IMR-90 (cell line): ENCODE measurements at regions not wholly inside any gene's neighbourhood (a gene's known extent, or its start where the extent isn't known, plus 50 kb on each side); places are given as distances from the start of the nearest gene placed in this dataset.

Source experiments
- ATAC-seq: fragments of 200-7000 bp; cut with Tn5 transposase; 2 replicates; pipeline ENCODE4 v1.9.1; 2020; ENCODE audit warnings: low read depth, mild to moderate bottlenecking, moderate library complexity
- BruUV-seq: library from RNA; stranded (reverse); fragments of 400-500 nt; replicated peaks from 2 replicates; lab custom pipeline; 2021; lab: Mats Ljungman, UMichigan
- CTCF ChIA-PET: fragments of 300-600 bp; formaldehyde crosslinking; extraction: SDS; loops from one replicate; lab custom pipeline; 2021; ENCODE audit warnings: antibody characterized with exemption; lab: Yijun Ruan, JAX
- POLR2A ChIA-PET: fragments of 300-600 bp; sonication (Branson Sonifier 250); formaldehyde crosslinking; loops from one replicate; lab custom pipeline; 2022; ENCODE audit warnings: antibody characterized with exemption; ENCODE audit not compliant: unreplicated experiment; lab: Charles Lee
- DNase-seq: peaks from one replicate; pipeline ENCODE4 v3.0.0; 2013
- H2AFZ ChIP-seq: replicated peaks from 2 replicates; pipeline ENCODE3; 2013; ENCODE audit warnings: low read length, mild to moderate bottlenecking; ENCODE audit not compliant: poor library complexity
- H2AK5ac ChIP-seq: 2 replicates; pipeline ENCODE4 v1.6.1; 2013; ENCODE audit warnings: low read depth, low read length, inconsistent platforms
- H2AK9ac ChIP-seq: replicated peaks from 2 replicates; pipeline ENCODE3; 2013; ENCODE audit warnings: mild to moderate bottlenecking, low read depth, low read length, moderate library complexity; ENCODE audit not compliant: poor library complexity
- H2BK120ac ChIP-seq: 2 replicates; pipeline ENCODE4 v1.6.1; 2013; ENCODE audit warnings: low read depth, low read length, inconsistent platforms
- H2BK15ac ChIP-seq: 3 replicates; pipeline ENCODE4 v1.6.1; 2013; ENCODE audit warnings: low read depth, low read length, inconsistent platforms
- H2BK20ac ChIP-seq: 2 replicates; pipeline ENCODE4 v1.6.1; 2013; ENCODE audit warnings: low read depth, mild to moderate bottlenecking, inconsistent platforms, low read length, moderate library complexity
- H2BK5ac ChIP-seq: 2 replicates; pipeline ENCODE4 v1.6.1; 2013; ENCODE audit warnings: mild to moderate bottlenecking, low read depth, low read length, inconsistent platforms; ENCODE audit not compliant: poor library complexity, severe bottlenecking
- H3K14ac ChIP-seq: replicated peaks from 2 replicates; pipeline ENCODE4 v1.6.1; 2013; ENCODE audit warnings: low read depth, low read length, inconsistent platforms
- H3K18ac ChIP-seq: 2 replicates; pipeline ENCODE4 v1.6.1; 2013; ENCODE audit warnings: low read depth, low read length, control low read depth
- H3K23ac ChIP-seq: 2 replicates; pipeline ENCODE4 v1.6.1; 2013; ENCODE audit warnings: low read depth, low read length, inconsistent platforms
- H3K27ac ChIP-seq: 2 replicates; pipeline ENCODE4 v1.5.1; 2013; ENCODE audit warnings: mild to moderate bottlenecking, control low read depth, low read length; ENCODE audit not compliant: insufficient read depth
- H3K27me3 ChIP-seq: 2 replicates; pipeline ENCODE4 v1.6.1; 2013; ENCODE audit warnings: low read length; ENCODE audit not compliant: control insufficient read depth, insufficient read depth
- H3K36me3 ChIP-seq: 2 replicates; pipeline ENCODE4 v1.6.1; 2013; ENCODE audit warnings: low read length, mixed read lengths; ENCODE audit not compliant: control insufficient read depth, insufficient read depth
- H3K4ac ChIP-seq: 2 replicates; pipeline ENCODE4 v1.6.1; 2013; ENCODE audit warnings: low read depth, low read length, inconsistent platforms
- H3K4me1 ChIP-seq: 2 replicates; pipeline ENCODE4 v1.6.1; 2013; ENCODE audit warnings: low read length, mixed read lengths; ENCODE audit not compliant: control insufficient read depth, insufficient read depth
- H3K4me2 ChIP-seq: 2 replicates; pipeline ENCODE4 v1.6.1; 2013; ENCODE audit warnings: low read depth, mild to moderate bottlenecking, control low read depth, low read length, moderate library complexity
- H3K4me3 ChIP-seq: 2 replicates; pipeline ENCODE4 v1.5.1; 2013; ENCODE audit warnings: low read depth, mild to moderate bottlenecking, control low read depth, low read length, moderate library complexity; ENCODE audit not compliant: insufficient read depth
- H3K56ac ChIP-seq: 2 replicates; pipeline ENCODE4 v1.6.1; 2013; ENCODE audit warnings: low read length, inconsistent platforms; ENCODE audit not compliant: insufficient read depth; ENCODE audit errors: extremely low read depth
- H3K79me1 ChIP-seq, 2 experiments: 2 replicates each; pipeline ENCODE4 v1.6.1; 2013; ENCODE audit warnings: low read length in 2 of 2, inconsistent platforms in 1 of 2, low read depth in 1 of 2
- H3K9ac ChIP-seq: 2 replicates; pipeline ENCODE4 v1.6.1; 2013; ENCODE audit warnings: low read depth, low read length, control low read depth
- H3K9me1 ChIP-seq: 2 replicates; pipeline ENCODE4 v1.6.1; 2013; ENCODE audit warnings: low read length, inconsistent platforms; ENCODE audit not compliant: insufficient read depth
- H3K9me3 ChIP-seq: 2 replicates; pipeline ENCODE4 v1.6.1; 2013; ENCODE audit warnings: low read length; ENCODE audit not compliant: control insufficient read depth, insufficient read depth
- H4K20me1 ChIP-seq: 2 replicates; pipeline ENCODE4 v1.6.1; 2013; ENCODE audit warnings: low read length, inconsistent platforms; ENCODE audit not compliant: insufficient read depth
- H4K5ac ChIP-seq: 2 replicates; pipeline ENCODE4 v1.6.1; 2013; ENCODE audit warnings: mild to moderate bottlenecking, low read depth, low read length, control low read depth
- H4K8ac ChIP-seq, 2 experiments: 2 replicates each; pipeline ENCODE4 v1.6.1; 2013; ENCODE audit warnings: low read depth in 2 of 2, low read length in 2 of 2, control low read depth in 1 of 2, inconsistent platforms in 1 of 2
- H4K91ac ChIP-seq: 2 replicates; pipeline ENCODE4 v1.6.1; 2013; ENCODE audit warnings: low read depth, low read length, inconsistent platforms; ENCODE audit not compliant: insufficient read depth
- BHLHE40 ChIP-seq: fragments of 150-350 bp; IDR thresholded peaks from 2 replicates; pipeline ENCODE4 v1.6.1; 2016; ENCODE audit warnings: mild to moderate bottlenecking, low read depth, low read length
- CEBPB ChIP-seq: IDR thresholded peaks from 2 replicates; pipeline ENCODE4 v1.6.1; 2012; ENCODE audit warnings: low read depth, low read length, improper control_type of control experiment
- CHD1 ChIP-seq: IDR thresholded peaks from 2 replicates; pipeline ENCODE4 v1.6.1; 2012; ENCODE audit warnings: low read depth, low read length, improper control_type of control experiment
- FOS ChIP-seq: fragments of 150-350 bp; IDR thresholded peaks from 2 replicates; pipeline ENCODE4 v1.6.1; 2016; ENCODE audit warnings: low read depth, low read length
- MAFK ChIP-seq: IDR thresholded peaks from 2 replicates; pipeline ENCODE4 v1.6.1; 2012; ENCODE audit warnings: low read depth, low read length, improper control_type of control experiment
- MAZ ChIP-seq: IDR thresholded peaks from 2 replicates; pipeline ENCODE4 v1.6.1; 2012; ENCODE audit warnings: low read depth, mild to moderate bottlenecking, low read length, improper control_type of control experiment, moderate library complexity, borderline replicate concordance
- NFE2L2 ChIP-seq: fragments of 150-350 bp; IDR thresholded peaks from 2 replicates; pipeline ENCODE4 v1.6.1; 2016; ENCODE audit warnings: low read depth, mild to moderate bottlenecking, low read length
- POLR2A ChIP-seq: IDR thresholded peaks from 2 replicates; pipeline ENCODE4 v1.6.1; 2012; ENCODE audit warnings: mild to moderate bottlenecking, low read depth, low read length
- RAD21 ChIP-seq: IDR thresholded peaks from 2 replicates; pipeline ENCODE4 v1.6.1; 2012; ENCODE audit warnings: low read length, improper control_type of control experiment
- RCOR1 ChIP-seq: IDR thresholded peaks from 2 replicates; pipeline ENCODE4 v1.6.1; 2012; ENCODE audit warnings: mild to moderate bottlenecking, low read length, improper control_type of control experiment; ENCODE audit not compliant: insufficient replicate concordance
- RFX5 ChIP-seq: IDR thresholded peaks from 2 replicates; pipeline ENCODE4 v1.8.0; 2012; ENCODE audit warnings: low read depth, mild to moderate bottlenecking, low read length, moderate library complexity
- SMC3 ChIP-seq: fragments of 150-350 bp; IDR thresholded peaks from 2 replicates; pipeline ENCODE4 v1.6.1; 2016; ENCODE audit warnings: low read depth, mild to moderate bottlenecking, antibody characterized with exemption, low read length, moderate library complexity
- WGBS, 2 experiments: methylation state at CpG; one replicate each; pipeline versions ENCODE4 v1.1.5 to v1.1.7; 2013; ENCODE audit warnings: missing lambda C conversion rate in 2 of 2; ENCODE audit not compliant: insufficient read length in 1 of 2; ENCODE audit errors: extremely low coverage in 2 of 2; 5-methylcytosine and 5-hydroxymethylcytosine counted together
- dilution Hi-C: fragments of 300-500 bp; cut with HindIII; formaldehyde crosslinking; loops from one replicate; pipeline ENCODE4 v1.14.3; 2018; ENCODE audit warnings: low sequenced_read_pairs; ENCODE audit not compliant: unreplicated experiment
- in situ Hi-C: fragments of 300-500 bp; cut with MboI; formaldehyde crosslinking; loops from 3 replicates; pipeline ENCODE4 v1.14.3; 2019; ENCODE audit warnings: low sequenced_read_pairs, inconsistent platforms, mixed read lengths
- intact Hi-C: fragments of 100-400 bp; cut with micrococcal nuclease; formaldehyde crosslinking; loops from 2 replicates; pipeline ENCODE4 v1.10.0; 2022
- TF ChIP-seq, protein P1 (sequence below): fragments of 150-350 bp; IDR thresholded peaks from 2 replicates; pipeline ENCODE4 v1.6.1; 2017; ENCODE audit warnings: mild to moderate bottlenecking, antibody characterized with exemption, low read length, low read depth
- TF ChIP-seq, protein P2 (sequence below): conservative IDR thresholded peaks from 2 replicates; pipeline ENCODE4 v1.5.1; 2012; ENCODE audit warnings: mild to moderate bottlenecking, low read depth, low read length, improper control_type of control experiment
- TF ChIP-seq, protein P3 (sequence below): fragments of 150-350 bp; IDR thresholded peaks from 2 replicates; pipeline ENCODE4 v1.6.1; 2016; ENCODE audit warnings: low read depth, mild to moderate bottlenecking, low read length, moderate library complexity, borderline replicate concordance

DNA sequence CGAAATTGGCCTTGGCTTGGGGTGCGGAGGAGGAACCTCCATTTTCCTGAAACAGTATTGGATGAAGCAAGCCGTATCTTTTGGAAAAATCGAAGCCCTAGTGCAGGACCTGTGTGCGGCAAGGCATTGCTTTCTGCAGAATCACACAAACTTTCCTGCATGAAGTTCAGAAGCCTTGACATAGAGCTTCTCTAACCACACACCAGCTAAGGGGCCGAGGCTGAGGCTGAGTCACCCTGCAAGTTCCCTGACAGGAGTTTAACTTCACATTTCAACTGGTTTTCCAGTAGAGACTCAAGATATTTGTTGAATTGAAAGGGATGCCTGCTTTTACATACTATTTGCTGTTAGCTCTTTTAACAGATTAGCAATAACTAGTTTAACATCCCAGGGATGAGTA, 67.8 kb downstream of the TCF20 start:
- no peaks in the 10 kb centered on the region for H3K27me3 ChIP-seq
- POLR2A ChIA-PET, result interaction anchor here (0.6 kb wide), 1 partner anchor 67 kb away, joined by 3 read pairs; no protein-coding TSS in a partner anchor
- H2BK15ac ChIP-seq, result no peak overlapping the region
- H3K4me2 ChIP-seq, result no peak overlapping the region
- 97% methylated on average over 4 of the region's 6 CpGs; no CpG with 5 or more reads in 1 of the 2 experiments for WGBS, 2 experiments
- peaks cover 4% of the 10 kb centered on the region for H3K36me3 ChIP-seq
- H3K9ac ChIP-seq, result no peak overlapping the region
- H4K20me1 ChIP-seq, result peaks cover 42% of the 10 kb centered on the region
- H3K9me1 ChIP-seq, result peaks cover 10% of the 10 kb centered on the region; the same call in 1 of the 2 replicates
- H2AK9ac ChIP-seq, result no peak overlapping the region
- no peak overlapping the region for H2AFZ ChIP-seq
- intact Hi-C loops, result loop anchor here (2.0 kb wide), 1 partner anchor 22 kb away; no protein-coding TSS in a partner anchor
- no peak overlapping the region for H3K4ac ChIP-seq
- DNase-seq, result peak; percentile 67
- H2BK5ac ChIP-seq, result no peak overlapping the region
- H3K79me1 ChIP-seq, result peaks cover 41 to 68% of the 10 kb centered on the region in 2 experiments
- CTCF ChIA-PET, result no interaction called here
- no peak overlapping the region for H3K14ac ChIP-seq
- ATAC-seq, result peak; percentile 75; the same call in 1 of the 2 replicates
- TF ChIP-seq SMC3, result no peak
- TF ChIP-seq CEBPB, result no peak
- TF ChIP-seq MAFK, result no peak
- TF ChIP-seq NFE2L2, result no peak
- no peak for TF ChIP-seq CHD1
- TF ChIP-seq POLR2A, result no peak
- TF ChIP-seq RCOR1, result no peak
- TF ChIP-seq RFX5, result no peak
- TF ChIP-seq FOS, result no peak
- no peak for TF ChIP-seq MAZ
- TF ChIP-seq, protein P1, sequence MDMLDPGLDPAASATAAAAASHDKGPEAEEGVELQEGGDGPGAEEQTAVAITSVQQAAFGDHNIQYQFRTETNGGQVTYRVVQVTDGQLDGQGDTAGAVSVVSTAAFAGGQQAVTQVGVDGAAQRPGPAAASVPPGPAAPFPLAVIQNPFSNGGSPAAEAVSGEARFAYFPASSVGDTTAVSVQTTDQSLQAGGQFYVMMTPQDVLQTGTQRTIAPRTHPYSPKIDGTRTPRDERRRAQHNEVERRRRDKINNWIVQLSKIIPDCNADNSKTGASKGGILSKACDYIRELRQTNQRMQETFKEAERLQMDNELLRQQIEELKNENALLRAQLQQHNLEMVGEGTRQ, result no peak
- no peak for TF ChIP-seq RAD21
- TF ChIP-seq, protein P2, sequence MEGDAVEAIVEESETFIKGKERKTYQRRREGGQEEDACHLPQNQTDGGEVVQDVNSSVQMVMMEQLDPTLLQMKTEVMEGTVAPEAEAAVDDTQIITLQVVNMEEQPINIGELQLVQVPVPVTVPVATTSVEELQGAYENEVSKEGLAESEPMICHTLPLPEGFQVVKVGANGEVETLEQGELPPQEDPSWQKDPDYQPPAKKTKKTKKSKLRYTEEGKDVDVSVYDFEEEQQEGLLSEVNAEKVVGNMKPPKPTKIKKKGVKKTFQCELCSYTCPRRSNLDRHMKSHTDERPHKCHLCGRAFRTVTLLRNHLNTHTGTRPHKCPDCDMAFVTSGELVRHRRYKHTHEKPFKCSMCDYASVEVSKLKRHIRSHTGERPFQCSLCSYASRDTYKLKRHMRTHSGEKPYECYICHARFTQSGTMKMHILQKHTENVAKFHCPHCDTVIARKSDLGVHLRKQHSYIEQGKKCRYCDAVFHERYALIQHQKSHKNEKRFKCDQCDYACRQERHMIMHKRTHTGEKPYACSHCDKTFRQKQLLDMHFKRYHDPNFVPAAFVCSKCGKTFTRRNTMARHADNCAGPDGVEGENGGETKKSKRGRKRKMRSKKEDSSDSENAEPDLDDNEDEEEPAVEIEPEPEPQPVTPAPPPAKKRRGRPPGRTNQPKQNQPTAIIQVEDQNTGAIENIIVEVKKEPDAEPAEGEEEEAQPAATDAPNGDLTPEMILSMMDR, result no peak
- TF ChIP-seq, protein P3, sequence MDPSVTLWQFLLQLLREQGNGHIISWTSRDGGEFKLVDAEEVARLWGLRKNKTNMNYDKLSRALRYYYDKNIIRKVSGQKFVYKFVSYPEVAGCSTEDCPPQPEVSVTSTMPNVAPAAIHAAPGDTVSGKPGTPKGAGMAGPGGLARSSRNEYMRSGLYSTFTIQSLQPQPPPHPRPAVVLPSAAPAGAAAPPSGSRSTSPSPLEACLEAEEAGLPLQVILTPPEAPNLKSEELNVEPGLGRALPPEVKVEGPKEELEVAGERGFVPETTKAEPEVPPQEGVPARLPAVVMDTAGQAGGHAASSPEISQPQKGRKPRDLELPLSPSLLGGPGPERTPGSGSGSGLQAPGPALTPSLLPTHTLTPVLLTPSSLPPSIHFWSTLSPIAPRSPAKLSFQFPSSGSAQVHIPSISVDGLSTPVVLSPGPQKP, result no peak
- TF ChIP-seq BHLHE40, result no peak
- dilution Hi-C loops, result no loop called here
- no peak overlapping the region for H3K4me3 ChIP-seq
- no peak overlapping the region for H2BK20ac ChIP-seq
- BruUV-seq, result no TSS peak
- no peak overlapping the region for H3K23ac ChIP-seq
- no peak overlapping the region for H4K5ac ChIP-seq
- H2BK120ac ChIP-seq, result no peak overlapping the region
- no peak overlapping the region for H3K56ac ChIP-seq
- H4K91ac ChIP-seq, result no peak overlapping the region
- H4K8ac ChIP-seq, result no peak overlapping the region
- H2AK5ac ChIP-seq, result no peak overlapping the region
- H3K4me1 ChIP-seq, result no peaks in the 10 kb centered on the region
- in situ Hi-C loops, result no loop called here
- H3K9me3 ChIP-seq, result no peaks in the 10 kb centered on the region
- H3K18ac ChIP-seq, result no peak overlapping the region
- no peak overlapping the region for H3K27ac ChIP-seq
